Activated T-cell treated with anti-CD3 and anti-CD28 coated beads, Interleukin-2, amount 50 U/mL, for 72 hours (primary cell): ENCODE measurements at regions not wholly inside any gene's neighbourhood (a gene's known extent, or its start where the extent isn't known, plus 50 kb on each side); places are given as distances from the start of the nearest gene placed in this dataset.
"Not testable (repeated sequence)": the region's sequence is repeated elsewhere in the genome, so short reads cannot be mapped to it uniquely, and the experiment has no call there.

ENCODE experiments used
- ATAC-seq, 2 donors: fragments of 150-1000 bp; cut with Tn5 transposase; replicated peaks in 1 of 2; 2 replicates each; pipeline ENCODE4 v1.10.0; 2021; ENCODE audit warnings: moderate library complexity in 2 of 2, mild to moderate bottlenecking in 1 of 2
- DNase-seq, 2 donors: peaks; one replicate each; pipeline ENCODE4 v3.0.0; 2021 to 2022; ENCODE audit warnings: mixed read lengths in 1 of 2
- H3K27ac Mint-ChIP-seq: one replicate; pipeline ENCODE4 v1.8.0; 2022; ENCODE audit warnings: mild to moderate bottlenecking, moderate library complexity, mixed read lengths
- H3K27me3 Mint-ChIP-seq: one replicate; pipeline ENCODE4 v1.8.0; 2022; ENCODE audit warnings: low read depth, mixed read lengths
- H3K36me3 Mint-ChIP-seq, 2 donors: one replicate each; pipeline ENCODE4 v1.8.0; 2022; ENCODE audit warnings: mixed read lengths in 2 of 2, mild to moderate bottlenecking in 1 of 2; ENCODE audit not compliant: insufficient read depth in 2 of 2
- H3K4me1 Mint-ChIP-seq: one replicate; pipeline ENCODE4 v1.8.0; 2022; ENCODE audit warnings: low read depth, mixed read lengths
- H3K4me3 Mint-ChIP-seq, 2 donors: one replicate each; pipeline ENCODE4 v1.8.0; 2022; ENCODE audit warnings: mild to moderate bottlenecking in 2 of 2, mixed read lengths in 2 of 2, moderate library complexity in 2 of 2
- H3K9me3 Mint-ChIP-seq, 2 donors: one replicate each; pipeline ENCODE4 v1.8.0; 2022; ENCODE audit warnings: mixed read lengths in 2 of 2

GRCh38 chr17:22512506-22512905 is 820.2 kb downstream of the KCNJ18 start:
- ATAC-seq (no peak), DNase-seq (no peak)
- peaks cover 7 to 14% of the 10 kb centered on the region in 2 donors for H3K9me3 Mint-ChIP-seq
- H3K27me3 Mint-ChIP-seq = no peaks in the 10 kb centered on the region
- H3K36me3 Mint-ChIP-seq = peaks cover 3 to 11% of the 10 kb centered on the region in 2 donors
- no peaks in the 10 kb centered on the region for H3K4me1 Mint-ChIP-seq
- H3K27ac Mint-ChIP-seq = no peak overlapping the region
- no peak overlapping the region for H3K4me3 Mint-ChIP-seq

DNA sequence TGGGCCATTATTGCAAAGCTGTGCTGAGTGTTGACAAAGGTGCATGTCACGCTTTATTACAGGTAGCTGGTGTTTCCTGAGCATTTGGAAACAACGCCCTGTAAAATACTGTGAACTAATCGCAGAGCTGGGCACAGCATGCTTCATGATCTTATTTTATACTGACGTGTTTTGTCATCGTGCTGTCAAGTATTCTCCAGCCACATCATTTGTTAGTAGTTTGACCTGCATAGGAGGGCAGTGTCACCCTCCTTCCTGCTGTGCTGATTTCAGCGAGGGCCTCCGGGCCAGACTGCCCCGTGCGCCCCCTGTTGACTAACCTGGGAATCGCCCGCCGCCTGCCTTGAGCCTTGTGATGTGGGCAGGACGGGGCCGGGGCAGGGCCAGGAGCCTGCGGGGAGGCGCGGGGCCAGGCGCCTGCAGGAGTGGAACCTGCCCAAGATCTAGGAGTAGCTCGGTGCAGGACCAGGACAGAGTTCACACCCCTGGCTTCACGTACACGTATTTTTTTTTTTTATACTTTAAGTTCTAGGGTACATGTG is 820.7 kb downstream of the KCNJ18 start:
- no peaks in the 10 kb centered on the region for H3K4me1 Mint-ChIP-seq
- no peak overlapping the region for H3K27ac Mint-ChIP-seq
- no peak overlapping the region for H3K4me3 Mint-ChIP-seq
- H3K36me3 Mint-ChIP-seq = peaks cover 3 to 11% of the 10 kb centered on the region in 2 donors
- DNase-seq = no peak
- H3K27me3 Mint-ChIP-seq = no peaks in the 10 kb centered on the region
- peak in 1 of 2 donors; percentile 44 for ATAC-seq
- H3K9me3 Mint-ChIP-seq = peaks cover 7 to 14% of the 10 kb centered on the region in 2 donors

DNA sequence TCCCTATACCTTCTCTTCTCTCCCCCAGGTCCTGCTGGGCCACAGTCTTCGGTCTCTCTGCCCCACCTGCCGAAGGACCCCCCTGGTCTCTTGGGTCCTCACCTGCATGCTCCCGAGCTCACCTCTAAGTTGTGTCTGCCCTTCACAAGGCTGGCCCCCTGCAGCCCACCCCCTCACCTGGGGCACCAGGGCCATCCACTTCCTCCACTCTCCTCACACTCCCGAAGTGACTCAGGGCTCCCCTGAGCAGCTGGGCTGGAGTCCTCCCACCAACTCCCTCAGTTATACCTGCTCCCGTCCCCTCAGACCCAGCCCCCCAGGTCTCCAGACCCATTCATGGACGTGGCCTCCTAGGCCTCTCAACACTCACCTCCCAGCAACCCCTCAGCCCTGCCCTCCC is 822.0 kb downstream of the KCNJ18 start:
- Mint-ChIP-seq H3K4me1 (no peaks in the 10 kb centered on the region), H3K27me3 (no peaks in the 10 kb centered on the region), H3K36me3 (peaks cover 3 to 11% of the 10 kb centered on the region in 2 donors), H3K27ac (no peak overlapping the region), H3K9me3 (peaks cover 7 to 14% of the 10 kb centered on the region in 2 donors), H3K4me3 (no peak overlapping the region)
- ATAC-seq (no peak), DNase-seq (no peak)

DNA sequence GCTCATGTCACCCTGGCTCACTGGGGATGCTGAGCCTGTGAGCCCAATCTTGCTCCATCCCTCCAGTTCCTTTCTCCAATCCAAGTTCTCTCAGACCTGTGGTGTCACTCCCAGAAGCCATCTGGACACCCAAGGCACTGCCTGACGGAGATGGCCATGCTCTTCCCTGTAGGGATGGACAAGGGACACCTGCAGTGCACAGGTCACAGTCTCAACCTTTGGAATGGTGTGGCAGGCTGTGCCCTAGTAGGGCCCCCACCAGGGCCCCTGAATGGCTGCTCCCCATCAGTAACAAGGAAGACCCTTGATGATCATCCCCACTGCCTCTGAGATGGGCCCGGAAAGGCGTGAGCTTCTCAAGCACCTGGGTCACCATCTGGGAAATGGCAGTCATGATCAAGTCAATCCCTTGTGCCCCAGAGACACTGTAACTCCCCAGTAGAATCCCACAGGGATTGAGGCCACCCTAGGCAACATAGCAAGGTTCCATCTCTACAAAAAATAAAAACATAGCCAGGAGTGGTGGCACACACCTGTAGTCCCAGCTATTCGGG is 822.5 kb downstream of the KCNJ18 start:
- no peaks in the 10 kb centered on the region for H3K4me1 Mint-ChIP-seq
- no peak overlapping the region for H3K27ac Mint-ChIP-seq
- no peaks in the 10 kb centered on the region for H3K27me3 Mint-ChIP-seq
- peaks cover 3 to 11% of the 10 kb centered on the region in 2 donors for H3K36me3 Mint-ChIP-seq
- H3K9me3 Mint-ChIP-seq = peaks cover 7 to 14% of the 10 kb centered on the region in 2 donors
- DNase-seq (no peak), ATAC-seq (no peak)
- no peak overlapping the region for H3K4me3 Mint-ChIP-seq

- Mint-ChIP-seq H3K4me3 (no peak overlapping the region), H3K27me3 (no peaks in the 10 kb centered on the region), H3K9me3 (peaks cover 7 to 12% of the 10 kb centered on the region in 2 donors), H3K27ac (no peak overlapping the region), H3K4me1 (no peaks in the 10 kb centered on the region), H3K36me3 (peaks cover 3 to 11% of the 10 kb centered on the region in 2 donors)
- DNase-seq = no peak
- no peak for ATAC-seq
These were observed 823.3 kb downstream of the KCNJ18 start for GRCh38 chr17:22515599-22515998.

DNA sequence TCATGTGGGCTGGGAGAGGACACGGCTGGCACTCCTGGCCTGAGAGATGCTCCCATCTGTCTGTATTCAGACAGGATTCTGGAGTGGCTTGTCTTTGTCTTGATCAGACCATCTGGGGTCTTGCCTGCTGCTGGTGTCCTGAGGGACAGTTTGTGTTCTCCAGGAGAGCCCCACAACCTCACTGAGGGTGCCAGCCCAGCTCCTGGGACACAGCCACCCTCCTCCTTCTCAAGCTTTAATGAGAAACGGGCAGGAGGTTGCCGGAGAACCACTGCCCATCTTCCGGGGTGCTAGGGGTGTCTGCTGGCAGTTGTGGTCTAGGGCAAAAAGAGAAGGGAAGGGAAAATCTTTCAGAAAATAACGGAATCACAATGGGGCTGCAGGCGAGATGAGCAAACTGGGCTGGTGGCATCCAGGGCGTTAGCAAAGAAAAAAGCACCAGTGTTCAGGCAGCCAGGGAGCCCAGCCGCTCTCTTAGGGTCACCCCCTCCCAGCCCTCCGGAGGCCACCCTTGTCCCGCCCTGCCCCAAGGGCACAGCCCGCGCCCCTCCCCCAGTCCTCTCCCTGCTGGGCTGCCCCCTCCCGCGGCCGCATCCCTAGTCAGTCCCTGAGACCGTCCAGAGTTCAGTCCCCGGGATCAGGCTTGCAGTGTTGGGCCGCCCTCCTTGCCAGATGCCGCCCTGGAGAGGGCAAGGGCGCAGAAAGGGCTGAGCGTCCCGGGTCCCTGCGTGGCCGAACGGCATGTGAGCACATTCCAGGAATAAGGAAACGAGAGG is 824.7 kb downstream of the KCNJ18 start:
- H3K9me3 Mint-ChIP-seq = peaks cover 4 to 6% of the 10 kb centered on the region in 2 donors
- ATAC-seq (no peak), DNase-seq (no peak)
- peaks cover 3 to 8% of the 10 kb centered on the region in 2 donors for H3K36me3 Mint-ChIP-seq
- no peaks in the 10 kb centered on the region for H3K4me1 Mint-ChIP-seq
- H3K27me3 Mint-ChIP-seq = no peaks in the 10 kb centered on the region
- no peak overlapping the region for H3K27ac Mint-ChIP-seq
- no peak overlapping the region for H3K4me3 Mint-ChIP-seq

- Mint-ChIP-seq H3K9me3 (peaks cover 4 to 6% of the 10 kb centered on the region in 2 donors), H3K27ac (no peak overlapping the region), H3K36me3 (peaks cover 3 to 6% of the 10 kb centered on the region in 2 donors), H3K27me3 (no peaks in the 10 kb centered on the region), H3K4me3 (no peak overlapping the region), H3K4me1 (no peaks in the 10 kb centered on the region)
- DNase-seq (no peak), ATAC-seq (no peak)
These were observed 825.4 kb downstream of the KCNJ18 start for GRCh38 chr17:22517716-22518115.

DNA sequence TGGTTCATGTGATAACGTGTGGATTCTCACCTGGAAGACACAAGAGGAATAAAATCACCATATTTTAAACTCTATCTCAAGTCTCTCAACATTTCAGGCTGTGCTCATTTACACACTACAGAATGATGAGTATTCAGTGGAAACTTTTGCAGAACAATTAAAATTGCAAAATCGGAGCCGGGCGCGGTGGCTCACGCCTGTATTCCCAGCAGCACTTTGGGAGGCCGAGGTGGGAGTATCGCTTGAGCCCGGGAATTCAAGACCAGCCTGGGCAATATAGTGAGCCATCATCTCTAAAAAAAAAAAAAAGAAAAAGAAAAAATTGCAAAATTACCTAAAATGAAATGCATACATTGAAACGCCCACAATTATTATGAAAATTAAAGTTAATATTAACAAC is 825.9 kb downstream of the KCNJ18 start:
- H3K4me3 Mint-ChIP-seq = no peak overlapping the region
- peaks cover 4 to 6% of the 10 kb centered on the region in 2 donors for H3K9me3 Mint-ChIP-seq
- no peaks in the 10 kb centered on the region for H3K27me3 Mint-ChIP-seq
- no peak overlapping the region for H3K27ac Mint-ChIP-seq
- DNase-seq = no peak
- no peak for ATAC-seq
- no peaks in the 10 kb centered on the region for H3K4me1 Mint-ChIP-seq
- peaks cover 3 to 6% of the 10 kb centered on the region in 2 donors for H3K36me3 Mint-ChIP-seq

GRCh38 chr17:22548873-22549272 is 856.5 kb downstream of the KCNJ18 start:
- H3K4me3 Mint-ChIP-seq, DNase-seq, H3K4me1 Mint-ChIP-seq, H3K36me3 Mint-ChIP-seq, H3K27ac Mint-ChIP-seq, ATAC-seq, H3K27me3 Mint-ChIP-seq, H3K9me3 Mint-ChIP-seq: not testable (repeated sequence)

DNA sequence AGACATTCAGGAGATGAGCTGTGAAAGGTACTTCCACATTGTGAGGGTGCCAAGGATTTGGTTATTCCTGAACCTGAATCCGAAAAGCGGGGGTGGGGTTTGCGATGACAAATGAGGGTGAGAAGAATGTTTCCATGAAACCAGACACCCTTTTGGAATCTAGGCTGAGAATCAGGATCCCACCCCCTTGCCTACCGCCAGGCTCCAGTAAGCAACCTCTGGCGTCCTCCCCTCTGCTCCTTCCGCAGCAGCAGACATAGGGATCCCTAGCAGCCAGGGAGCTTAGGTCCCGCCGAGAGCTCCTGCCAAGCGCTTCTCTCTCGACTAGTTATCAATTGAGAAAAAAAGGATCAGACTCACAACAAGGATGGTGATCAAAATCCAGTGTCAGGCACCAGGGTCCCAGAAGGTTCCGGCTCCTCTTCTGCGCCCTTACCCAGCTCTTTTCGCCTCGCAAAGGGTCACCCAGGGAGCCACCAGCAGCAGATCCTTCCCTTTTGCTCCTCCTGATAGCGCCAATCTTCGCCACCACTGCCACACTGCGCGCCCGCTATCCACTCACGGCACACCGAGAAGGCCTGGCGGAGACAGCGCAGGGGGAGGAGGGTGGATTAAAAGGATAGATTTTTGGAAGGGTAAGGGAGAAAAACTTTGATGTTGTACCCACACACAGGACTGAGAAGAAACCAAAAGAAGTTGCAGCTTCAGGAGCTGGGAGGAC is 859.5 kb downstream of the KCNJ18 start:
- H3K4me1 Mint-ChIP-seq, H3K4me3 Mint-ChIP-seq, H3K27ac Mint-ChIP-seq, H3K9me3 Mint-ChIP-seq, H3K36me3 Mint-ChIP-seq, ATAC-seq, DNase-seq, H3K27me3 Mint-ChIP-seq: not testable (repeated sequence)

- no peak overlapping the region for H3K27ac Mint-ChIP-seq
- no peak overlapping the region for H3K4me3 Mint-ChIP-seq
- no peaks in the 10 kb centered on the region for H3K4me1 Mint-ChIP-seq
- peaks cover 12 to 15% of the 10 kb centered on the region in 2 donors for H3K9me3 Mint-ChIP-seq
- ATAC-seq (no peak), DNase-seq (no peak)
- peaks cover 3 to 17% of the 10 kb centered on the region in 2 donors for H3K36me3 Mint-ChIP-seq
- no peaks in the 10 kb centered on the region for H3K27me3 Mint-ChIP-seq
These were observed 877.3 kb downstream of the KCNJ18 start for GRCh38 chr17:22569459-22570143.

GRCh38 chr17:22570144-22570845 is 878.0 kb downstream of the KCNJ18 start:
- DNase-seq (no peak), ATAC-seq (no peak)
- Mint-ChIP-seq H3K27ac (no peak overlapping the region), H3K4me3 (no peak overlapping the region), H3K36me3 (peaks cover 3 to 17% of the 10 kb centered on the region in 2 donors), H3K9me3 (peaks cover 12 to 15% of the 10 kb centered on the region in 2 donors), H3K27me3 (no peaks in the 10 kb centered on the region), H3K4me1 (no peaks in the 10 kb centered on the region)
